ENCODE measurements at regions not wholly inside any gene's neighbourhood (a gene's known extent, or its start where the extent isn't known, plus 50 kb on each side); places are given as distances from the start of the nearest gene placed in this dataset.

- DNase-seq = no peak
These were observed 137.8 kb downstream of the EDN3 start for GRCh38 chr20:59438201-59438600.

- no peak for DNase-seq
These were observed 138.8 kb downstream of the EDN3 start for GRCh38 chr20:59439243-59439642.

GRCh38 chr20:59441306-59441705 lies 140.9 kb downstream of the EDN3 start:
- no peak for DNase-seq

DNA sequence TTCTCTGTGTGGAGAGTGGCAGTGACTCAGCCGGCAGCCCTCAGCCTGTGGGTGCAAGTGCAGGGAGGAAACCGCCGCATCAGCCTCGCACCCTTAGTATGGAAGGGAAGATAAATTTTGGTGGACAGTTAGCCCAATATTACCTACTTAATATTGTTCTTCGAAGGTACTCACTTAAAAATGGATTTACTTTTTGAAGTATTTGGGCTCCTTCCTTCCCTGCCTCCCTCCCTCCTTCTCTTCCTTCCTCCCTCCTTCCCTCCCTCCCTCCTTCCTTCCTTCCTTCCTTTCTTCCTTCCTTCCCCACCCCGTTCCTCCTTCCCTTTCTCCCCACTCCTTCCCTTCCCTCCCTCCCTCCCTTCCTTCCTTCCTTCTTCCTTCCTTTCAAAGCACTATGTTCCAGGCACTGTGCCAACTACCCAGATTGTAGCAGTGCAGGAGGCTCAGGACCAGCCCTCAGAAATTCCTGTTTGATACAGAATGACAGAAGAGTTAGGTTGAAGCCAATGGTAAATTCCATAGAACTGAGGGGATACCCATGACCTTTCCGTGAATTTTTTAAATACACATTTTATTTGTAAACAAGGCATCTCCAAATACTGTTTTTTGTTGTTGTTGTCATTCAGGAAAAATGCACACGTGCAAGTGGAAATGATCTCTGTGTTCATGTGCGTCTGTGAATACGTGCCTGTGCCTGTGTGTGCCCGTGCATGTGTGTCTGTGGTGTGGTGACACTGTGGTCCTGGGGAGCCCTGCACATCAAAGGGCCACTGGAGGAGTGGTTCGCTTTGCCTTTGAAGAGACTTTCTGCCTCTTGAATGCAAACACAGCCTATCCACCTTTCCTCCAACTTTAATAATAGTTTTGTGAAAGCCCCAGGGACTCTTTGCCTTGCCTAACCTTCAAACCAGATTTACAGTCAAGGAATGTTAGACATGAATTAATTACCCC lies 141.7 kb downstream of the EDN3 start:
- no peak for DNase-seq

GRCh38 chr20:59443550-59443949 lies 143.1 kb downstream of the EDN3 start:
- DNase-seq = no peak

DNA sequence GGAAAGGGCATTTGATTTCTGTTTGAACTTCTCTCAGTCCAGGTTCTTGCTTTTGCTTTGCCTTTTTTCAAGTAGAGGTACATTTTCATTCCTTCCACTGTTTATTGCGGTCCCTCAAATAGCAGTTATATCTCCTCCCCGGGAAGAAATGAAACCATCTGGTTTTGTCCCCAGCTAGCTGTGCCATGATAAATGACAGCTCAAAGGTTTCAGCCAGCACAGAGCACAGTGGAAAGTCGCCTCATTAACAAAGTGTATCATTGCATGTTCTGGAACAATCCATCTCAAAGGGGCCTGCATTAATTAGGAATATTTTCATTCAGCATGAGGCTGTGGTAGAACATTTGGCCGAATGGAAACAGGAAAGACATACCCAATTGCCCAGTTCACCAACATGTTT lies 146.0 kb downstream of the EDN3 start:
- no peak for DNase-seq

- DNase-seq = no peak
These were observed 147.8 kb downstream of the EDN3 start for GRCh38 chr20:59448196-59448595.

GRCh38 chr20:59448851-59449444 lies 148.5 kb downstream of the EDN3 start:
- DNase-seq = no peak

DNA sequence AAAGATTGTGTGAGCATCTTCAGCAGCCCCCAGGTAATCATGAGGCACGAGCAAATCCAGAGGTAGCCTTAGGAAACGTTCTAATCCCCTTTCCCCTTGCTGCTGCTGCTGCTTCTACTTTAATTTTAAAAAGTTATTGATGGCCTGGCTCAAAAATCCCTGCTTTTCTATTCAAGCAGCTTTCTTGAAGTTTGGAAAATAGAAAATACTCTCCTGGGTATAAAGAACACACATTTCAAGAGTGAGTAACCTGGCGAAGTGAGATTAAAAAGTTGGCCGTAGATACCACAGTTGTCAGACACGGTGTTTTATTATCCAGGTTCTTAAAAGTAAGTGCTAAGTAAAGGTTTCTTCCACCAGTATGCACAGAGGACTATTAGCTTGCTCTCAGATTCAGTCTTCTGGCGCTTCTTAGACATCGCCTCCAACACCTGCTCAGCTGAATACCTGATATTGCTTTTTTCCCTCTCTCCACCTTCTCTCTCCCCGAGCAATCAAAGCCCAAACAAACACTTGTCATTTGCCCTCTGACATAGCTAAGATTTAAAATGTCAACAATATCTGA lies 150.7 kb downstream of the EDN3 start:
- no peak for DNase-seq

GRCh38 chr20:59451641-59452040 lies 151.2 kb downstream of the EDN3 start:
- no peak for DNase-seq

- no peak for DNase-seq
These were observed 151.5 kb upstream of the PHACTR3 start for GRCh38 chr20:59452856-59453255.

DNA sequence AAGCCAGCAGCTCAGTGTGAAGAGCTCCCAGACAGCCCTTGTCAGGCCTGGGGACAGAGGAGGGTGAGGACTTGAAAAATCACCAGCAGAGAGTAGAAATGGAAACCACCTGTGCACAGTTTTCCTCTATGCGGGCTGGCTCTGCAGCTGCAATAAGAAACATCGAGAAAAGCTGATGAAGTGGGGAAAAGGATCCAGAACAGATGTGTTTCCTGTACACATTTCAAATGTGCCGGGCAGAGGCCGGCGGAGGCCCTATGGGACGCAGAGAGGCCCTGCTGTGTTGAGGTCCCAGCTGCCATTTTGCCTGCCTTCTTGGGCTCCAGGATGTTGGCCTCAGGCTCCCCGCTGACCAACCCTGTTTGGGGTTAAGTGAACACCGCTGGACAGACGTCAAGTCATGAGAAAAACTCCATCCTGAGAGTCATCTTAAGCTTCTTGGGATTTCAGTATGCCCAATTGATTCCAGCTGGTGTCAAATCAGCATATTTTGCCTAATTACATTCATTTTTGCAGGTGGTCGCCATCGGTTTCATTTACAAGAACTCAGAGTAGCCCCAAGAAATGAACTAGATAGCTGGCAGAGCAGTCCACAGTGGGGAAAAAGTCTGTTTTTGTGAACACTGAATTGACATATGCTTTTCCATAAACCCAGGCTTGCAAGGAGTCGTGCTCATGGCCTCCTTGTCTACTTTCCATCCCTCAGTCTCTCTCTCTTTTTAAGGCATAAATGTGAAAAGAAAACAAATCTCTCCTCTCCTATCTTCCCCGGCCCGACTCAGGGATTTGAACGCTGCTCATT lies 150.4 kb upstream of the PHACTR3 start:
- DNase-seq = no peak

DNA sequence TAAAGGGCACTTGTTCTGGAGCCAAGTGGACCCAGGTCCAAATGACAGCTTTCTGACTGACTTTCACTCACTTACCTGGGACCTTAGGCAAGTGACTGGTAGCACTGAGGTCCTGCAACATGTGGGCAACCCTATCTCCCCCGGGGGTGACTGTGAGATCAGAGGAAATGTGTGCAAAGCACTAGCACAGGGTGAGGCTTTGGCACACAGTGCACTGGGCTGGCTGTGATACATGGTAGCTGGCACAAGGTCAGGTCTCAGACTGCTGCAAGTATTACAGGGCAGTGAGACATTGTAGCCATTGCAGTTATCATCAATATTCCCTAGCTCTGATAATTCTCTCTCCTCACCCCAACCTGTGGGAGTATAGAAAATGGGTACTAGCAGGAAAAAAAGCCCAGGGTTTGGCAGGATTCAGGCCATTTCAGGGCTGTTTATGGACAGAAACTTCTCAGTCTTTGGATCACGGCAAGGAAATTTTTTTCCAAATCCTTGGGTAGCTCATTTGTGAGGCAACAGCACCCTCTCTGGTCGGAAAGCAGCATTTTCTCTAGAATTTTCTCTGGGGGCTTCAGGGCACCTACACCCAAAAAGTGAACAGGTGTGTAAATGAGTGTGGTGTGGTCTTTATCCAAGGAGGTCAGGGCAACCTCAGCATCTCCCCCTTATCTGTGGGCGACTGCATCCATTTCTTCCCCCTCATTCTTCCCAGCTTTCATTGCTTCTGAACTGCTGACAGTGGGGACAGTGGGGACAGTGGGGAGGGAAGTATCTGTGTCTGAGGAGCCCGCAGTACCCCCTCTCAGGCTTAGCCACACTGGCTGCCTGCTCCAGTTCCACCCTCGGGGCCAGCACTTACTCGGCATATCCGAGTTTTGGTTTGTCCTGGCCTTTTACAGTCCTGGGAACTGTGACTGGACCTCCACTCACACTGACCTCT lies 148.7 kb upstream of the PHACTR3 start:
- DNase-seq = no peak

GRCh38 chr20:59456342-59457279 lies 147.7 kb upstream of the PHACTR3 start:
- DNase-seq = no peak

GRCh38 chr20:59458645-59459044 lies 145.7 kb upstream of the PHACTR3 start:
- no peak for DNase-seq

GRCh38 chr20:59459586-59459985 lies 144.8 kb upstream of the PHACTR3 start:
- no peak for DNase-seq

GRCh38 chr20:59460352-59460751 lies 144.0 kb upstream of the PHACTR3 start:
- no peak for DNase-seq

GRCh38 chr20:59461526-59461925 lies 142.8 kb upstream of the PHACTR3 start:
- no peak for DNase-seq

DNA sequence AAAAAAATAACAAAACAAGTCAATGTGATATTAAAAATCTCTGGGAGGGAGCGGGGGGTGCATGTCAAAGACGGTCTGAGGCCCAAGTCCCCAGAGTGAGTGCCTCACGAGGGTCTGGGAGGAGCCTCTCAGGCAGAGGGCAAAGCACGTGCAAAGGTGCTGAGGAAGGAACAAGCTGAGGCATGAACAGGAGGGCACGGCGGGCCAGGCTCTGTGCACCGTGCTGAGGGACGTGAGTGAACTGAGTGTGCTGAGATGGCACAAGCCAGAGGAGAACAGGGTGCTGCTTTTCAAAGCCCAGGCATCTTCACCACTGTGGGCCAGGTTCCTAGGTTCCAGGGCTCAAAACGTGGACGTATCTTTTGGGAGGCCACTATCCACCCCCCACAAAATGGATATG lies 142.1 kb upstream of the PHACTR3 start:
- no peak for DNase-seq

DNA sequence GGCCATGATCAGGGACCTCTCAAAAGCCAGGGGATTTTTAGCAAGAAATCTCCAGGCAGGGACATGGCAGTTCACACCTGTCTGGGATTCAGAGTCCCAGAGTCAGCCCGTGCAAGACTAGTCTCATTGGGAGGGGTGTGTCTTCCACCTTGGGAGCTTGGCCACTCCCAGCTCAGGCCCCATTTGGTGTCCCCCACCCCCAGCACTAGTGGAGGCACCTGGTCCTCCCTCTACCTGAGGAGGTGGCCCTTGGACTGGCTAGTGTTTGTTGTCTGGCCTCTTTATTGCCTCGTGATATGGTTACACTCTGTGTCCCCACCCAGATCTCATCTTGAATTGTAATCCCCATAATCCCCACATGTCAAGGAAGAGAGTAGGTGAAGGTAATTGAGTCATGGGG lies 140.8 kb upstream of the PHACTR3 start:
- no peak for DNase-seq
